Osteocyte (in vitro differentiated cells): ENCODE measurements at regions not wholly inside any gene's neighbourhood (a gene's known extent, or its start where the extent isn't known, plus 50 kb on each side); places are given as distances from the start of the nearest gene placed in this dataset.
"Not testable (repeated sequence)": the region's sequence is repeated elsewhere in the genome, so short reads cannot be mapped to it uniquely, and the experiment has no call there.

Experiments used
- DNase-seq: peaks from one replicate; pipeline ENCODE4 v3.0.0; 2021; ENCODE audit warnings: mixed read lengths; ENCODE audit not compliant: unreplicated experiment; ENCODE audit errors: extremely low spot score
- H3K27ac Mint-ChIP-seq: one replicate; pipeline ENCODE4 v1.8.0; 2021; ENCODE audit warnings: mild to moderate bottlenecking, mixed read lengths; ENCODE audit not compliant: unreplicated experiment
- H3K27me3 Mint-ChIP-seq: one replicate; pipeline ENCODE4 v1.8.0; 2021; ENCODE audit warnings: mixed read lengths; ENCODE audit not compliant: unreplicated experiment
- H3K36me3 Mint-ChIP-seq: one replicate; pipeline ENCODE4 v1.8.0; 2021; ENCODE audit warnings: mixed read lengths; ENCODE audit not compliant: unreplicated experiment
- H3K4me1 Mint-ChIP-seq: one replicate; pipeline ENCODE4 v1.8.0; 2021; ENCODE audit warnings: mixed read lengths; ENCODE audit not compliant: unreplicated experiment
- H3K4me3 Mint-ChIP-seq: one replicate; pipeline ENCODE4 v1.8.0; 2021; ENCODE audit warnings: mild to moderate bottlenecking, moderate library complexity, mixed read lengths; ENCODE audit not compliant: unreplicated experiment
- H3K9me3 Mint-ChIP-seq: one replicate; pipeline ENCODE4 v1.8.0; 2021; ENCODE audit warnings: mixed read lengths; ENCODE audit not compliant: unreplicated experiment
- TF ChIP-seq, protein P1 (sequence below): fragments of 200-600 bp; sonication (generic); IDR thresholded peaks from 2 replicates; pipeline ENCODE4 v1.5.0; 2021; ENCODE audit warnings: antibody characterized with exemption, mild to moderate bottlenecking, moderate library complexity

DNA sequence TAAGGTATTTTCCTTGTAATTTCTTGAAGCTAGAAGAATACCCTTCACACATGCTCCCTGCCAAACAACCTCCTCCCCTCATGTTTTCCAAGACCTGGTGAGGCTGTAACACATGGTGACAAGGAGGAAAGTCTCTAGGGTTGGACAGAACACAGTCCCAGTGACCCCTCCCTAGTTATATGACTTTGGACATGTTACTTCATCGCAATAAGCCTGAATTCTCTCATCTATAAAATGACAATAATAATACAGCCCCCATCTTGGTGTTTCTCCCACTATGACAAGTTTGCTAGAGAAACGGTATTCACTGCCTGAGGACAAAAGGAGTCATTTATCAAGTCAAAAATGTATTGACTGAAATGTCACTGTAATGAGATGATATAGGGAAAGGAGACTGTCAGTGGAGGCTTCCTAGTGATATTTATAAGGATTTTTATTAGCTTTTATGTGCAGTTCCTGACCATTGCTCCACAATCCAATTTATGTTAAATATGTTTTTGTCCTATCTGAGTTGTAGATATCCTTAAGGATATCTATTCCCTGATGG is 464.4 kb downstream of the SUCLG1 start:
- H3K27ac Mint-ChIP-seq = no peak overlapping the region
- no peak overlapping the region for H3K4me3 Mint-ChIP-seq
- no peak for DNase-seq
- no peaks in the 10 kb centered on the region for H3K4me1 Mint-ChIP-seq
- H3K36me3 Mint-ChIP-seq = no peaks in the 10 kb centered on the region
- TF ChIP-seq, protein P1, sequence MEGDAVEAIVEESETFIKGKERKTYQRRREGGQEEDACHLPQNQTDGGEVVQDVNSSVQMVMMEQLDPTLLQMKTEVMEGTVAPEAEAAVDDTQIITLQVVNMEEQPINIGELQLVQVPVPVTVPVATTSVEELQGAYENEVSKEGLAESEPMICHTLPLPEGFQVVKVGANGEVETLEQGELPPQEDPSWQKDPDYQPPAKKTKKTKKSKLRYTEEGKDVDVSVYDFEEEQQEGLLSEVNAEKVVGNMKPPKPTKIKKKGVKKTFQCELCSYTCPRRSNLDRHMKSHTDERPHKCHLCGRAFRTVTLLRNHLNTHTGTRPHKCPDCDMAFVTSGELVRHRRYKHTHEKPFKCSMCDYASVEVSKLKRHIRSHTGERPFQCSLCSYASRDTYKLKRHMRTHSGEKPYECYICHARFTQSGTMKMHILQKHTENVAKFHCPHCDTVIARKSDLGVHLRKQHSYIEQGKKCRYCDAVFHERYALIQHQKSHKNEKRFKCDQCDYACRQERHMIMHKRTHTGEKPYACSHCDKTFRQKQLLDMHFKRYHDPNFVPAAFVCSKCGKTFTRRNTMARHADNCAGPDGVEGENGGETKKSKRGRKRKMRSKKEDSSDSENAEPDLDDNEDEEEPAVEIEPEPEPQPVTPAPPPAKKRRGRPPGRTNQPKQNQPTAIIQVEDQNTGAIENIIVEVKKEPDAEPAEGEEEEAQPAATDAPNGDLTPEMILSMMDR = no peak
- H3K9me3 Mint-ChIP-seq = peaks cover 7% of the 10 kb centered on the region
- no peaks in the 10 kb centered on the region for H3K27me3 Mint-ChIP-seq

DNA sequence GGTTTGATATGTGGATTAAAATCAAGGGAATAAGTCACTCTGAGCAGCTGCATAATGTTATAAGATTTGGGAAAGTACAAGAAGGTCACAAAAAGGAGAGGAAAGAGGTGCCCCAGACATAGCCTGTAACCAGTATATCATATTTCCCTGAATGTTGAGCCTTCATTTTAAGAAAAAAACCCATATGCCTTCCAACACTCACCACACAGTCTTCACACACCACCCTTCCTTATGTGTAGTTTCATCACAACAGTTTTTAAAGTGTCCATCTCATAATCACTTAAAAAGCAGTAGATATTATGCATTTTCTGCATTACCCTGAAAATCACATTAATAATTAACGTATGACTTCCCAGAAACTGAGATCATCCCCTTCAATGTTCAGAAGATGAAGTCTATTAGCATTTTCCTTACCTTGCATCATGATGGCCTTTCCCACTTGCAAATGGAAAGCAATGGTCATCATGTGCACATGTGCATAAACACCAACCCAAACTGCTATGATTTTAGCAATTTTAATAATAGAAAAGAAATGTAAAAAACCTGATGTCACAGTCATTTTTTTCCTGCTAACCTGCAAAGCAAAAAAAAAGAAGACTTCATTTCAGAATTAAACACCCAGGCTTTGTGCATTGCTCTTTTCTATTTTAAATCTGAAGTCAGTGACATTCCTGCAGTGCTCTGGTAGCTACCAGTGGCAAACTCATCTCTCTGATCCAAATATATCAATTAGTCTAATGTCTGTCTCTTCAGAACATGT is 465.0 kb downstream of the SUCLG1 start:
- Mint-ChIP-seq H3K4me3 (no peak overlapping the region), H3K36me3 (no peaks in the 10 kb centered on the region), H3K4me1 (no peaks in the 10 kb centered on the region), H3K9me3 (peaks cover 7% of the 10 kb centered on the region), H3K27ac (no peak overlapping the region), H3K27me3 (no peaks in the 10 kb centered on the region)
- TF ChIP-seq, protein P1 = no peak
- no peak for DNase-seq

DNA sequence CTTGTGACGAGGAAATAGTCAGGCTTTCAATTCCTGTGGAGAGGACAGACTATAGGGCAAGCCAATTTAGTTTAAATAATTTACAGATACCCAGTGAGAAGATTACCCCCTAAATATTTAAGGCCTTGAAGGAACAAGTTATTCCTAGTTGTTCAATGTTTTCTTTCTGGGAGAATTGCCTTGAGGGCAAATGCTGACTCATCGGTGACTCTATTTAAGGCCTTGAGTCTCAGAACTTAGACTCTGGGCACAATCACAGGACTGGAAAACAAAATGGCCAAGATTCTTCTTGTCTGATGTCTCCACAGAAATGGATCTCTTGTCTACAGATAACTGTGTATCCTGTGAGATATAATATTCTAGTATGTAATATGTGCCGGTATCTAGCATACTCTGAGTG is 467.1 kb downstream of the SUCLG1 start:
- H3K9me3 Mint-ChIP-seq = peaks cover 7% of the 10 kb centered on the region

DNA sequence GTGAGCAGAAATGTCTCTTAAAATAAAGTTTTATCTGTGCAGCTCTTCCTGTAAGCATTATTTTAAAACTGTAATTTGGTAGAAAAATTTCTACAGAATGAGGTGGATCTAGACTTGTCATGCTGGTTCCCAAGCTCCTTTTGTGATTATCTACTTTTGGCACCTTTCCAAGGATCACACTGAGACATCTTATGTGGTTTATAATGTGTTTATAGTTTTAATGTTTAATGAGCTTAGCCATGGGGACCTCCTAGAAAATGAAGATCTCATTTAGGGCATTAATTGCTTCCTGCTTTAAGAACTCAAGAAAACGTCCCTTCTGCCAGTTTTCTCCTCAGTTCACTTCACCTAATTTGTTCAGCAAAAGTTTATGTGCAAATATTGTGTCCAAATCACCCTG is 468.4 kb downstream of the SUCLG1 start:
- no peaks in the 10 kb centered on the region for H3K27me3 Mint-ChIP-seq
- no peak overlapping the region for H3K4me3 Mint-ChIP-seq
- no peak overlapping the region for H3K27ac Mint-ChIP-seq
- H3K9me3 Mint-ChIP-seq = peaks cover 7% of the 10 kb centered on the region
- H3K4me1 Mint-ChIP-seq = no peaks in the 10 kb centered on the region
- H3K36me3 Mint-ChIP-seq = no peaks in the 10 kb centered on the region
- DNase-seq = no peak
- TF ChIP-seq, protein P1 = no peak

More for the DNA sequence above, 467.1 kb downstream of the SUCLG1 start:
- Mint-ChIP-seq H3K27me3 (no peaks in the 10 kb centered on the region), H3K27ac (no peak overlapping the region), H3K4me3 (no peak overlapping the region), H3K4me1 (no peaks in the 10 kb centered on the region), H3K36me3 (no peaks in the 10 kb centered on the region)
- TF ChIP-seq, protein P1 = no peak
- no peak for DNase-seq

DNA sequence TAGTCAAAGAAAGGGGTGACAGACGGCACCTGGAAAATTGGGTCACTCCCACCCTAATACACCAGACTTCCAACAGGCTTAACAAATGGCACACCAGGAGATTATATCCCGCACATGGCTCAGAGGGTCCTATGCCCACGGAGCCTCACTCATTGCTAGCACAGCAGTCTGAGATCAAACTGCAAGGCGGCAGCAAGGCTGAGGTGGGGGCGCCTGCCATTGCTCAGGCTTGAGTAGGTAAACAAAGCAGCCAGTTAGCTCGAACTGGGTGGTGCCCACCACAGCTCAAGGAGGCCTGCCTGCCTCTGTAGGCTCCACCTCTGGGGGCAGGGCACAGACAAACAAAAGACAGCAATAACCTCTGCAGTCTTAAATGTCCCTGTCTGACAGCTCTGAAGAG is 482.5 kb downstream of the SUCLG1 start:
- not testable (repeated sequence) for H3K4me3 Mint-ChIP-seq, H3K4me1 Mint-ChIP-seq, H3K27ac Mint-ChIP-seq, DNase-seq, H3K27me3 Mint-ChIP-seq, H3K36me3 Mint-ChIP-seq
- peaks cover 20% of the 10 kb centered on the region for H3K9me3 Mint-ChIP-seq
